GM12873 (cell line): ENCODE measurements at regions not wholly inside any gene's neighbourhood (a gene's known extent, or its start where the extent isn't known, plus 50 kb on each side); places are given as distances from the start of the nearest gene placed in this dataset.

Source experiments
- TF ChIP-seq, protein P1 (sequence below): IDR thresholded peaks from 2 replicates; pipeline ENCODE4 v1.5.1; 2012; ENCODE audit warnings: low read depth, mild to moderate bottlenecking, moderate library complexity, low read length, control low read depth; ENCODE audit not compliant: insufficient read depth; ENCODE audit errors: missing control alignments

GRCh38 chr6:128759447-128759846 is 123.5 kb upstream of the LAMA2 start:
- TF ChIP-seq, protein P1, sequence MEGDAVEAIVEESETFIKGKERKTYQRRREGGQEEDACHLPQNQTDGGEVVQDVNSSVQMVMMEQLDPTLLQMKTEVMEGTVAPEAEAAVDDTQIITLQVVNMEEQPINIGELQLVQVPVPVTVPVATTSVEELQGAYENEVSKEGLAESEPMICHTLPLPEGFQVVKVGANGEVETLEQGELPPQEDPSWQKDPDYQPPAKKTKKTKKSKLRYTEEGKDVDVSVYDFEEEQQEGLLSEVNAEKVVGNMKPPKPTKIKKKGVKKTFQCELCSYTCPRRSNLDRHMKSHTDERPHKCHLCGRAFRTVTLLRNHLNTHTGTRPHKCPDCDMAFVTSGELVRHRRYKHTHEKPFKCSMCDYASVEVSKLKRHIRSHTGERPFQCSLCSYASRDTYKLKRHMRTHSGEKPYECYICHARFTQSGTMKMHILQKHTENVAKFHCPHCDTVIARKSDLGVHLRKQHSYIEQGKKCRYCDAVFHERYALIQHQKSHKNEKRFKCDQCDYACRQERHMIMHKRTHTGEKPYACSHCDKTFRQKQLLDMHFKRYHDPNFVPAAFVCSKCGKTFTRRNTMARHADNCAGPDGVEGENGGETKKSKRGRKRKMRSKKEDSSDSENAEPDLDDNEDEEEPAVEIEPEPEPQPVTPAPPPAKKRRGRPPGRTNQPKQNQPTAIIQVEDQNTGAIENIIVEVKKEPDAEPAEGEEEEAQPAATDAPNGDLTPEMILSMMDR, result no peak

GRCh38 chr6:128757961-128758360 is 125.0 kb upstream of the LAMA2 start:
- TF ChIP-seq, protein P1, result no peak

DNA sequence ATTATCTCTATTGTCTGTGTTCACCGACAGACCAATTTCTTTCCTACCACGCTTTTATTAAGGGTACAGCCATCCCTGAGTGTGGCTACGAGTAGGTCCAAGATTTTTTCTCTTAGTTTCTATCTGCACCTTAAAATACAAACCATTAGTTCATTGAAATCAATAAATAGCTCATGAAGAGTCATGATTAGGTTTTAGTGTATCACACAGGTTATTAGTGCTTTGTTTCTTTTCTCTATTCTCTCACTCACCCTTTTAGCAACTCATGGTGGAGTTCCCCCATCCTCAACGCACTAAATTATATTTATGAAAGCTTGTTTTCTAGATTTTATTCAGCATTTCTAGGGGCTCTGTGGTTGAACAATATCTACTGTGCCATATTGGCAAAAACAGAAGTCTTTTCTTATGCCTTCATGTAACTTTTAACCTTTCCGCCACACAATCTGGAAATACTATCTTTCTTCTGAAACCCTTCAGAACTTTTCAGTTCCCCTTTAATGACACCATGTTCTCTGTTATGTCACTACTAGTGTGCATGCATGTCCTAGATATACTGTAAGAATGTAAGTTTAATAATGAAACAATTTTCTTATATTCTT is 128.2 kb upstream of the LAMA2 start:
- TF ChIP-seq, protein P1, result no peak

- TF ChIP-seq, protein P1, result no peak
These were observed 138.8 kb upstream of the LAMA2 start for GRCh38 chr6:128743974-128744765.

- TF ChIP-seq, protein P1, result no peak
These were observed 140.0 kb upstream of the LAMA2 start for GRCh38 chr6:128742900-128743299.

- TF ChIP-seq, protein P1, result no peak
These were observed 142.0 kb upstream of the LAMA2 start for GRCh38 chr6:128740951-128741350.

DNA sequence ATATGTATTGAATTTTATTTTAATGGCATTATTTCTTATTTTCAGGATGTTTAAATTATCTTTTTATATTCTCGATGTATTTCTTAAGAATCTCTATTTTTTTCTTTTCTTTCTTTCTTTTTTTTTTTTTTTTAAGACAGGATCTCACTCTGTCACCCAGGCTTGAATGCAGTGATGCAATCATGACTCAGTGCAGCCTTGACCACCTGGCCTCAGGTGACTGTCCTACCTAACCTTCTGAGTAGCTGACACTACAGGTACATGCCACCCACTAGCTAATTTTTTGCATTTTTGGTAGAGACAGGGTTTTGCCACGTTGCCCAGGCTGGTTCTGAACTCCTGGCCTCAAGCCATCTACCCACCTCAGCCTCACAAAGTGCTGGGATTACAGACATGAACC is 143.8 kb upstream of the LAMA2 start:
- TF ChIP-seq, protein P1, result no peak
